Stomach (tissue), 4 donors: ENCODE measurements at regions not wholly inside any gene's neighbourhood (a gene's known extent, or its start where the extent isn't known, plus 50 kb on each side); places are given as distances from the start of the nearest gene placed in this dataset.

Source experiments
- CTCF ChIP-seq, 7 experiments: fragments of 450-650 bp in 4 of 7; fragments of 200-600 bp in 3 of 7; sonication (generic) in 3 of 7; IDR thresholded peaks; one replicate each; pipeline ENCODE4 v1.5.1; 2016 to 2019; ENCODE audit warnings: antibody characterized with exemption in 7 of 7, control low read depth in 2 of 7, mild to moderate bottlenecking in 1 of 7
- POLR2AphosphoS5 ChIP-seq, 3 donors: sonication (generic); formaldehyde crosslinking; IDR thresholded peaks; one replicate each; pipeline ENCODE4 v1.6.1; 2016; ENCODE audit warnings: antibody characterized with exemption in 3 of 3

DNA sequence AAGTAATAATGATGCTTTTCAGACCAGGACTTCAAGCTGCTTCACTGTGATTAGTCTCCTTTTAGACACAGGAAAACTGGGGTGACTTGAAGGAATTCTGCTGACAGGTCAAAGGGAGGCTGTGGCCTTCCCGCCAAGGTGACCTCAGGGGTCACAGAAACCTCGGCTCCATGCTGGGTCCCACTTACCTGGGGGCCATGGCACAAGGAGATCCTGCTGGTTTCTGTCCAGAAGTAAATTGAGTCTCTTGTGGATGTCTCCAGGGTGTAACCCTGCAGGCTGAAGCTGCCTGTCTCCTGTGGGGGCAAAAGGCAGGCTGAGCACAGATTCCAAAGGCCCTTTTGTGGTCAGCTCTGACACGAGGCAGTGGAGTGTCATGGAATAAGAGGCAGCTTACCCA is 138.7 kb upstream of the MED13L start:
- TF ChIP-seq CTCF (IDR thresholded peaks at IDR 0.05), result no peak
- no peak for TF ChIP-seq POLR2AphosphoS5 (IDR thresholded peaks at IDR 0.05)
